GM20431 (cell line): ENCODE measurements at regions not wholly inside any gene's neighbourhood (a gene's known extent, or its start where the extent isn't known, plus 50 kb on each side); places are given as distances from the start of the nearest gene placed in this dataset.
"Not testable (repeated sequence)": the region's sequence is repeated elsewhere in the genome, so short reads cannot be mapped to it uniquely, and the experiment has no call there.

Experiments
- in situ Hi-C: fragments of 300-500 bp; cut with MseI, MboI; formaldehyde crosslinking; loops from one replicate; pipeline ENCODE4 v1.15.0; 2020; ENCODE audit warnings: low sequenced_read_pairs; ENCODE audit not compliant: unreplicated experiment

- in situ Hi-C loops = no loop called here
Measured at GRCh38 chr1:215397843-215398242, 169.3 kb upstream of the KCTD3 start.

GRCh38 chr1:215399787-215400186 lies 167.3 kb upstream of the KCTD3 start:
- in situ Hi-C loops = no loop called here

DNA sequence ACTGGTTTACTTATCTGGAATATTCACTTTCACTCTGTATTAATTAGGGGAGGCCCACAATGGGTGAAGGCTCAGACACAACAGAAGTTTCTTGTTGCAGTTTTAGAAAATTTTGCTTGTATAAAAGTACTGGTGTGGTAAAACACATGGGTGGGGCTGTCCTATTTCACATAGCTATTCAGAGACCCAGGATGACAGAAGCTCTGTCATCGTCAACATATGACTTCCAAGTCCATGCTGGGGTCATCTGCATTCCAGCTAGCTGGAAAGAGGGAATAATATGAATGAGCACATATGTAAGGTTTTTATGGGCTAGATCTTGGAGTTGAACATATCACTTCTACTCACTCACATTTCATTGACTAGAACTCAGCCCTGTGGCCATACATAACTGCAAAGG lies 166.4 kb upstream of the KCTD3 start:
- in situ Hi-C loops = no loop called here

- in situ Hi-C loops = no loop called here
Measured at GRCh38 chr1:215402147-215402546, 165.0 kb upstream of the KCTD3 start.

- in situ Hi-C loops = no loop called here
Measured at GRCh38 chr1:215405211-215405610, 161.9 kb upstream of the KCTD3 start.

DNA sequence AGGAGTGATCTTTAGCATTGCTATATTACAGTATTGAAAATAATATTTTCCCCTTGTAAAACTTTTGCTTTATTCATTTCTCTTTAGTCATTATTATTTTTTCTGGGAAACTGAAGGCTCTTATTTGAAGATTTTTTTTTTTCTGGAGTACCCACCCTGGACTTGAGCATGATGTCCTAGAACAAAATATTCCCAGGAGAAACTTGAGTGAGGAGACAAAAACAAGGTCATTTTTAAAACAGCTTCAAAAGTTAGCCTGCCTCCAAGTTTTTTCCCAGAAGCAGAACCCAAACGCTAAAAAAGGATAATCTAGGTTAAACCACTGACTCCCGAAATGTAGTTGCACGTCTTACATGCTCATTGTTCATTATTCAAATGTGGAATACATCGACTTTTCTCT lies 160.2 kb upstream of the KCTD3 start:
- in situ Hi-C loops = no loop called here

GRCh38 chr1:215407575-215407974 lies 159.5 kb upstream of the KCTD3 start:
- in situ Hi-C loops = no loop called here

- in situ Hi-C loops = not testable (repeated sequence)
Measured at GRCh38 chr1:215409546-215409945, 157.6 kb upstream of the KCTD3 start.

DNA sequence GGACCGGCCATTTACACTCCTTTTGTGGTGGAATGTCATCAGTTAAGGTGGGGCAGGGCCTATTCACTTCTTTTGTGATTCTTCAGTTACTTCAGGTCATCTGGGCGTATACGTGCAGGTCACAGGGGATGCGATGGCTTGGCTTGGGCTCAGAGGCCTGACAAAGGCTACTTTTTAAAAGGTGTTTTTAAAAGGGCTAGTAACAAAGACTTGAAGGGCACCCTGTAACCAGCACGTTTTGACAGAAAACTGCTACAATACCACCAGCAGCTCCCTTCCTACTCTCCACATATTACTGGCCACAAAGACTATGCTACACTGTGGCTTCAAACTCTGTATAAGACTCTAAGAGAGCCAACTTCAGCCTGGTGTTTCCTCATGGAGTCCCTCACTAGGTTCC lies 151.6 kb upstream of the KCTD3 start:
- in situ Hi-C loops = not testable (repeated sequence)

DNA sequence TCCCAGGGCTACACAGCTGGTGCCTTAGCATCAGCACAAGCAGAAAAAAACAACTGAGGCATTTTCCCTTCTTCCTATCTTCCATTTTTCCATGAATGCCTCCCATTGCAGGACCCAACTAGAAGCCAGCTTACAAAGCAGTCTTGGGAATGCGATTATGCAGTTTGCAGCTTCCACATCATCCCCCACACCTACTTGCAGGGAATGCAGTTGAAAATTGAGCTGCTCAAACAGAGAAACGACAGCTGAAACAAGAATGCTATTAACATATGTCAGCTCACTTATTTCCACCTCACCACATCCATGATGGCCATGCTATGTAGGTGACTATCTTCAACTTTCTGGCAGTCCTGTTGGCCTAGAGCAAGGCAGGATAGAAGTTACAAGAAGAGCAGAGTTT lies 150.6 kb upstream of the KCTD3 start:
- in situ Hi-C loops = no loop called here

GRCh38 chr1:215417122-215417521 lies 150.0 kb upstream of the KCTD3 start:
- in situ Hi-C loops = no loop called here

- in situ Hi-C loops = no loop called here
Measured at GRCh38 chr1:215418876-215419447, 148.1 kb upstream of the KCTD3 start.

DNA sequence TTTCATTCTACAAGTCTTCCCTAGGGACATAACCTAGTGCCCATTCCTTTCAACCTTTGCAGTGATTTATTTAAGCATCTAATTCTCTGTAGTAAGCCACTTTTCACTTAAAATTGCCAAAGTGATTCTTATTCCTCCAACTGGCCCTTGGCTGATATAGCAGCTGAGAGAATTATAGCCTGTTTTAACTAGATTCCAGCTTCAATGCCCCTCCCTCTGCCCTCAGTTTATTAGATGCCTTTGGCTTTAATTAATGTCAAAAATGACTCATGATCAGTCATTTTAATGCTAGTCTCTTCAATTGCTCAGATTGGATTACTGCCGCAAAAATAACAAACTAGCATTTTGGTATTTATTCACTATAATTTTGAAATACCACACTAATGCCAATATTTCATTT lies 145.4 kb upstream of the KCTD3 start:
- in situ Hi-C loops = no loop called here

- in situ Hi-C loops = no loop called here
Measured at GRCh38 chr1:215423288-215423687, 143.8 kb upstream of the KCTD3 start.

GRCh38 chr1:215425138-215425537 lies 142.0 kb upstream of the KCTD3 start:
- in situ Hi-C loops = no loop called here

- in situ Hi-C loops = no loop called here
Measured at GRCh38 chr1:215426101-215426500, 141.0 kb upstream of the KCTD3 start.

GRCh38 chr1:215432483-215433227 lies 134.4 kb upstream of the KCTD3 start:
- in situ Hi-C loops = not testable (repeated sequence)

- in situ Hi-C loops = no loop called here
Measured at GRCh38 chr1:215433237-215433636, 133.9 kb upstream of the KCTD3 start.

- in situ Hi-C loops = no loop called here
Measured at GRCh38 chr1:215439549-215439948, 127.6 kb upstream of the KCTD3 start.

DNA sequence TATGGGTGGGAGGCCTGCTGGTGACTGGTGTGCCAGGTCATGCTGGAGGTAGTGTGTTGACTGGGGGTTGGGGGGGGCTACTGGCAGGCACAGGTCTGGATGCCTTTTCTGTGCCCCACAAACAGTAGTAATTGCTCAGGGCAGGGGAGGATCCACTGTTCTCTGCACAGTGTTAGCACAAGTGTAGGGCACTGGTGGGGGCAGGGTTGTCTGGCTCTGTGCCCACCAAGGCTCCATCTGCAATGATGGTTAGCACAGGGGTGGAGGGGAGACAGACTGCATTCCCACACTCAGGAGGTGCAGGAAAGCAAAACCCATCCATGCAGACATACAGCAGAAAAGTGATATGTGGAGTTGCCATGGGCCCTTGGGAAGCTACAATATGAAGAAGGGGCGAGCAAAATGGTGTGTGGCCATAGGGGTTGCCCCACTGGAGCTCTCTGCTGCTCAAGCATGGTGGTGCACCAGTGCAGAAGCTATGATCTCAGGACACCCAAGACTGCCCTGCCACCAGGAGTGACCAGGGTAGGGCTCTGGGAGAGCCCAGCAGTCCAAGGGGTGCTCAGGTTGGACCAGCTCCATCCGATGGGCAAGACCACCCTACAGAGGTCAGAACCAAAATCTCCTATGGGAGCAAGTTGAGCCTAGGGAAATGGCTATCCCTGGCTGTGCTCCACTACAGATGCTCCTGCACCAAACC lies 122.2 kb upstream of the KCTD3 start:
- in situ Hi-C loops = no loop called here

DNA sequence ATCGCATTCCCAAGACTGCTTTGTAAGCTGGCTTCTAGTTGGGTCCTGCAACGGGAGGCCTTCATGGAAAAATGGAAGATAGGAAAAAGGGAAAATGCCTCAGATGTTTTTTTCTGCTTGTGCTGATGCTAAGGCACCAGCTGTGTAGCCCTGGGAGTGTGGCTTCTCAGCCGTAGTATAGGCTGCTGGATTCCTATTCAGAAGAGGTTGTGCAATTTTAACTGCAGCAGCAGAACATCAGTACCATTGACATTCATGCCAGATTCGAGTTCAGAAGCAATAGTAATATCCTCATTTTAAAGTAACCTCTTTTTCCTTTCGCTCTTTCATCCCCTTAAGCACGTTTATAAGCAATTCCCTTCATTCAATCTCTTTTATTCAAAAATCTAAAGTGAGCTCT lies 119.1 kb upstream of the KCTD3 start:
- in situ Hi-C loops = not testable (repeated sequence)
